ENCODE measurements at regions not wholly inside any gene's neighbourhood (a gene's known extent, or its start where the extent isn't known, plus 50 kb on each side); places are given as distances from the start of the nearest gene placed in this dataset.

GRCh38 chr7:17456541-17456940 lies 158.1 kb downstream of the AHR start:
- Histone ChIP-seq H3K4me3 (ENCODE audit: low read length) (no peak overlapping the region), H3K4me1 (ENCODE audit: control insufficient read depth, insufficient read depth, low read length) (no peaks in the 10 kb centered on the region), H3K36me3 (ENCODE audit: control insufficient read depth, insufficient read depth, low read length) (no peaks in the 10 kb centered on the region), H3K27me3 (ENCODE audit: control insufficient read depth, insufficient read depth, low read length) (no peaks in the 10 kb centered on the region), H3K27ac (ENCODE audit: low read length) (no peak overlapping the region), H3K9me3 (ENCODE audit: control insufficient read depth, insufficient read depth, low read length) (no peaks in the 10 kb centered on the region)
- WGBS (ENCODE audit: insufficient coverage, insufficient read length), result no CpG with 5 or more reads among the region's 2 CpGs
- no peak for DNase-seq (ENCODE audit: low read depth, low spot score)

GRCh38 chr7:17460001-17460400 lies 161.5 kb downstream of the AHR start:
- no peaks in the 10 kb centered on the region for H3K9me3 ChIP-seq (ENCODE audit: control insufficient read depth, insufficient read depth, low read length)
- no peaks in the 10 kb centered on the region for H3K36me3 ChIP-seq (ENCODE audit: control insufficient read depth, insufficient read depth, low read length)
- no peaks in the 10 kb centered on the region for H3K27me3 ChIP-seq (ENCODE audit: control insufficient read depth, insufficient read depth, low read length)
- no peaks in the 10 kb centered on the region for H3K4me1 ChIP-seq (ENCODE audit: control insufficient read depth, insufficient read depth, low read length)
- no peak for DNase-seq (ENCODE audit: low read depth, low spot score)
- H3K4me3 ChIP-seq (ENCODE audit: low read length), result no peak overlapping the region
- no peak overlapping the region for H3K27ac ChIP-seq (ENCODE audit: low read length)

GRCh38 chr7:17460665-17461064 lies 162.2 kb downstream of the AHR start:
- Histone ChIP-seq H3K9me3 (ENCODE audit: control insufficient read depth, insufficient read depth, low read length) (no peaks in the 10 kb centered on the region), H3K4me3 (ENCODE audit: low read length) (no peak overlapping the region), H3K36me3 (ENCODE audit: control insufficient read depth, insufficient read depth, low read length) (no peaks in the 10 kb centered on the region), H3K4me1 (ENCODE audit: control insufficient read depth, insufficient read depth, low read length) (no peaks in the 10 kb centered on the region), H3K27ac (ENCODE audit: low read length) (no peak overlapping the region), H3K27me3 (ENCODE audit: control insufficient read depth, insufficient read depth, low read length) (no peaks in the 10 kb centered on the region)
- WGBS (ENCODE audit: insufficient coverage, insufficient read length), result no CpG with 5 or more reads among the region's 4 CpGs
- no peak for DNase-seq (ENCODE audit: low read depth, low spot score)

GRCh38 chr7:17462131-17462631 lies 163.7 kb downstream of the AHR start:
- no peak overlapping the region for H3K27ac ChIP-seq (ENCODE audit: low read length)
- no peak for DNase-seq (ENCODE audit: low read depth, low spot score)
- no peaks in the 10 kb centered on the region for H3K36me3 ChIP-seq (ENCODE audit: control insufficient read depth, insufficient read depth, low read length)
- no peaks in the 10 kb centered on the region for H3K9me3 ChIP-seq (ENCODE audit: control insufficient read depth, insufficient read depth, low read length)
- peaks cover 1% of the 10 kb centered on the region; the same call in 1 of the 2 replicates for H3K4me1 ChIP-seq (ENCODE audit: control insufficient read depth, insufficient read depth, low read length)
- no peaks in the 10 kb centered on the region for H3K27me3 ChIP-seq (ENCODE audit: control insufficient read depth, insufficient read depth, low read length)
- no peak overlapping the region for H3K4me3 ChIP-seq (ENCODE audit: low read length)
- WGBS (ENCODE audit: insufficient coverage, insufficient read length), result no CpG with 5 or more reads among the region's 3 CpGs

- Histone ChIP-seq H3K27me3 (ENCODE audit: control insufficient read depth, insufficient read depth, low read length) (no peaks in the 10 kb centered on the region), H3K4me1 (ENCODE audit: control insufficient read depth, insufficient read depth, low read length) (peaks cover 1% of the 10 kb centered on the region; the same call in 1 of the 2 replicates), H3K36me3 (ENCODE audit: control insufficient read depth, insufficient read depth, low read length) (no peaks in the 10 kb centered on the region), H3K4me3 (ENCODE audit: low read length) (no peak overlapping the region), H3K27ac (ENCODE audit: low read length) (no peak overlapping the region), H3K9me3 (ENCODE audit: control insufficient read depth, insufficient read depth, low read length) (no peaks in the 10 kb centered on the region)
- DNase-seq (ENCODE audit: low read depth, low spot score), result no peak
- no CpG with 5 or more reads among the region's 5 CpGs for WGBS (ENCODE audit: insufficient coverage, insufficient read length)
Observed at GRCh38 chr7:17463511-17464085, 165.1 kb downstream of the AHR start.

GRCh38 chr7:17466216-17466615 lies 167.8 kb downstream of the AHR start:
- H3K36me3 ChIP-seq (ENCODE audit: control insufficient read depth, insufficient read depth, low read length), result no peaks in the 10 kb centered on the region
- H3K4me3 ChIP-seq (ENCODE audit: low read length), result no peak overlapping the region
- no CpG with 5 or more reads among the region's 7 CpGs for WGBS (ENCODE audit: insufficient coverage, insufficient read length)
- no peaks in the 10 kb centered on the region for H3K9me3 ChIP-seq (ENCODE audit: control insufficient read depth, insufficient read depth, low read length)
- no peak for DNase-seq (ENCODE audit: low read depth, low spot score)
- no peaks in the 10 kb centered on the region for H3K27me3 ChIP-seq (ENCODE audit: control insufficient read depth, insufficient read depth, low read length)
- H3K4me1 ChIP-seq (ENCODE audit: control insufficient read depth, insufficient read depth, low read length), result peaks cover 1% of the 10 kb centered on the region; the same call in 1 of the 2 replicates
- H3K27ac ChIP-seq (ENCODE audit: low read length), result no peak overlapping the region

GRCh38 chr7:17467386-17467945 lies 169.0 kb downstream of the AHR start:
- Histone ChIP-seq H3K27ac (ENCODE audit: low read length) (no peak overlapping the region), H3K9me3 (ENCODE audit: control insufficient read depth, insufficient read depth, low read length) (no peaks in the 10 kb centered on the region), H3K36me3 (ENCODE audit: control insufficient read depth, insufficient read depth, low read length) (no peaks in the 10 kb centered on the region), H3K27me3 (ENCODE audit: control insufficient read depth, insufficient read depth, low read length) (no peaks in the 10 kb centered on the region), H3K4me1 (ENCODE audit: control insufficient read depth, insufficient read depth, low read length) (peaks cover 1% of the 10 kb centered on the region; the same call in 1 of the 2 replicates), H3K4me3 (ENCODE audit: low read length) (no peak overlapping the region)
- whole genome bisulfite sequencing (ENCODE audit: insufficient coverage, insufficient read length), result no CpG with 5 or more reads among the region's 6 CpGs
- no peak for DNase-seq (ENCODE audit: low read depth, low spot score)

- no peaks in the 10 kb centered on the region for H3K27me3 ChIP-seq (ENCODE audit: control insufficient read depth, insufficient read depth, low read length)
- no peak overlapping the region for H3K27ac ChIP-seq (ENCODE audit: low read length)
- H3K4me3 ChIP-seq (ENCODE audit: low read length), result no peak overlapping the region
- no peaks in the 10 kb centered on the region; the same call in none of the 2 replicates for H3K4me1 ChIP-seq (ENCODE audit: control insufficient read depth, insufficient read depth, low read length)
- no peaks in the 10 kb centered on the region for H3K36me3 ChIP-seq (ENCODE audit: control insufficient read depth, insufficient read depth, low read length)
- no peak for DNase-seq (ENCODE audit: low read depth, low spot score)
- no peaks in the 10 kb centered on the region for H3K9me3 ChIP-seq (ENCODE audit: control insufficient read depth, insufficient read depth, low read length)
Observed at GRCh38 chr7:17471325-17471724, 172.9 kb downstream of the AHR start.

- no peaks in the 10 kb centered on the region for H3K27me3 ChIP-seq (ENCODE audit: control insufficient read depth, insufficient read depth, low read length)
- no CpG with 5 or more reads among the region's 3 CpGs for WGBS (ENCODE audit: insufficient coverage, insufficient read length)
- DNase-seq (ENCODE audit: low read depth, low spot score), result no peak
- H3K9me3 ChIP-seq (ENCODE audit: control insufficient read depth, insufficient read depth, low read length), result no peaks in the 10 kb centered on the region
- no peaks in the 10 kb centered on the region; the same call in 1 of the 2 replicates for H3K4me1 ChIP-seq (ENCODE audit: control insufficient read depth, insufficient read depth, low read length)
- H3K27ac ChIP-seq (ENCODE audit: low read length), result no peak overlapping the region
- no peak overlapping the region for H3K4me3 ChIP-seq (ENCODE audit: low read length)
- no peaks in the 10 kb centered on the region for H3K36me3 ChIP-seq (ENCODE audit: control insufficient read depth, insufficient read depth, low read length)
Observed at GRCh38 chr7:17472518-17472917, 174.1 kb downstream of the AHR start.

- no CpG with 5 or more reads among the region's 2 CpGs for WGBS (ENCODE audit: insufficient coverage, insufficient read length)
- Histone ChIP-seq H3K36me3 (ENCODE audit: control insufficient read depth, insufficient read depth, low read length) (no peaks in the 10 kb centered on the region), H3K27ac (ENCODE audit: low read length) (no peak overlapping the region), H3K4me1 (ENCODE audit: control insufficient read depth, insufficient read depth, low read length) (no peaks in the 10 kb centered on the region; the same call in 1 of the 2 replicates), H3K4me3 (ENCODE audit: low read length) (no peak overlapping the region), H3K9me3 (ENCODE audit: control insufficient read depth, insufficient read depth, low read length) (no peaks in the 10 kb centered on the region), H3K27me3 (ENCODE audit: control insufficient read depth, insufficient read depth, low read length) (no peaks in the 10 kb centered on the region)
- DNase-seq (ENCODE audit: low read depth, low spot score), result no peak
Observed at GRCh38 chr7:17472939-17473338, 174.5 kb downstream of the AHR start.
